GM23338 (cell line): ENCODE measurements at regions not wholly inside any gene's neighbourhood (a gene's known extent, or its start where the extent isn't known, plus 50 kb on each side); places are given as distances from the start of the nearest gene placed in this dataset.

ENCODE experiments used
- ATAC-seq: fragments of 200-7000 bp; cut with Tn5 transposase; 3 replicates; pipeline ENCODE4 v1.9.1; 2020
- DNase-seq: peaks from one replicate; pipeline ENCODE4 v3.0.0-alpha.2; 2015; ENCODE audit warnings: low spot score
- H2AFZ ChIP-seq: fragments of 200-600 bp; sonication (generic); 2 replicates; pipeline ENCODE4 v1.8.0; 2016; ENCODE audit warnings: antibody characterized with exemption, mild to moderate bottlenecking, moderate library complexity
- H3F3A ChIP-seq: fragments of 200-600 bp; sonication (generic); replicated peaks from 2 replicates; pipeline ENCODE4 v1.8.0; 2017; ENCODE audit warnings: antibody characterized with exemption, mixed run types, low read depth
- H3K27ac ChIP-seq: fragments of 200-600 bp; sonication (generic); 2 replicates; pipeline ENCODE4 v1.6.1; 2016; ENCODE audit warnings: low read depth
- H3K27me3 ChIP-seq: fragments of 200-600 bp; sonication (generic); 2 replicates; pipeline ENCODE4 v1.8.0; 2016; ENCODE audit warnings: mild to moderate bottlenecking, mixed run types, moderate library complexity; ENCODE audit not compliant: insufficient read depth
- H3K36me3 ChIP-seq: fragments of 200-600 bp; sonication (generic); 2 replicates; pipeline ENCODE4 v1.8.0; 2016; ENCODE audit warnings: mild to moderate bottlenecking; ENCODE audit not compliant: insufficient read depth
- H3K4me1 ChIP-seq: fragments of 200-600 bp; sonication (generic); 2 replicates; pipeline ENCODE4 v1.8.0; 2016; ENCODE audit warnings: mild to moderate bottlenecking, moderate library complexity; ENCODE audit not compliant: insufficient read depth
- H3K4me2 ChIP-seq: fragments of 200-600 bp; sonication (generic); 2 replicates; pipeline ENCODE4 v1.7.1; 2017; ENCODE audit warnings: mixed run types
- H3K4me3 ChIP-seq: fragments of 200-600 bp; sonication (generic); 2 replicates; pipeline ENCODE4 v1.6.1; 2016; ENCODE audit warnings: mixed run types
- H3K79me2 ChIP-seq: fragments of 200-600 bp; sonication (generic); replicated peaks from 2 replicates; pipeline ENCODE4 v1.8.0; 2017; ENCODE audit warnings: mild to moderate bottlenecking; ENCODE audit not compliant: insufficient read depth
- H3K9me2 ChIP-seq: fragments of 200-600 bp; sonication (generic); 2 replicates; pipeline ENCODE4 v1.8.0; 2017; ENCODE audit not compliant: insufficient read depth
- H4K20me1 ChIP-seq: fragments of 200-600 bp; sonication (generic); replicated peaks from 2 replicates; pipeline ENCODE4 v1.8.0; 2017; ENCODE audit warnings: mild to moderate bottlenecking; ENCODE audit not compliant: insufficient read depth
- H3K27ac Mint-ChIP-seq: 2 replicates; pipeline ENCODE4 v1.8.0; 2020; ENCODE audit warnings: inconsistent platforms, mild to moderate bottlenecking, moderate library complexity, mixed read lengths
- H3K27me3 Mint-ChIP-seq: 3 replicates; pipeline ENCODE4 v1.8.0; 2022; ENCODE audit warnings: low read depth, mild to moderate bottlenecking, moderate library complexity, mixed read lengths, inconsistent platforms; ENCODE audit not compliant: insufficient read depth, poor library complexity
- H3K36me3 Mint-ChIP-seq: 3 replicates; pipeline ENCODE4 v1.8.0; 2021; ENCODE audit warnings: low read depth, mild to moderate bottlenecking, inconsistent platforms, moderate library complexity, mixed read lengths
- H3K4me1 Mint-ChIP-seq: 3 replicates; pipeline ENCODE4 v1.8.0; 2020; ENCODE audit warnings: mild to moderate bottlenecking, inconsistent platforms, mixed read lengths
- H3K4me3 Mint-ChIP-seq: 3 replicates; pipeline ENCODE4 v1.8.0; 2021; ENCODE audit warnings: moderate library complexity, mild to moderate bottlenecking, inconsistent platforms, mixed read lengths
- H3K9me3 Mint-ChIP-seq: 3 replicates; pipeline ENCODE4 v1.8.0; 2020; ENCODE audit warnings: moderate library complexity, mild to moderate bottlenecking, inconsistent platforms, mixed read lengths
- CREB1 ChIP-seq: fragments of 250-450 bp; sonication (Bioruptor Pico); IDR thresholded peaks from 2 replicates; pipeline ENCODE4 v1.5.0; 2020; ENCODE audit warnings: low read depth, mild to moderate bottlenecking, moderate library complexity
- EZH2 ChIP-seq: fragments of 200-600 bp; sonication (generic); IDR thresholded peaks from one replicate; pipeline ENCODE4 v1.8.0; 2017; ENCODE audit warnings: antibody characterized with exemption, mild to moderate bottlenecking, low read depth; ENCODE audit not compliant: unreplicated experiment
- EZH2phosphoT487 ChIP-seq: fragments of 200-600 bp; sonication (generic); IDR thresholded peaks from one replicate; pipeline ENCODE4 v1.8.1; 2018; ENCODE audit warnings: antibody characterized with exemption; ENCODE audit not compliant: unreplicated experiment
- JUNB ChIP-seq: IDR thresholded peaks from one replicate; pipeline ENCODE4 v1.6.1; 2016; ENCODE audit warnings: antibody characterized with exemption; ENCODE audit not compliant: unreplicated experiment
- NANOG ChIP-seq: IDR thresholded peaks from 2 replicates; pipeline ENCODE4 v1.6.1; 2016; ENCODE audit warnings: antibody characterized with exemption, borderline replicate concordance
- POLR2AphosphoS5 ChIP-seq: IDR thresholded peaks from 2 replicates; pipeline ENCODE4 v1.6.1; 2016; ENCODE audit warnings: antibody characterized with exemption, low read depth
- REST ChIP-seq: IDR thresholded peaks from one replicate; pipeline ENCODE4 v1.6.1; 2018; ENCODE audit warnings: antibody characterized with exemption; ENCODE audit not compliant: unreplicated experiment
- STAT1 ChIP-seq: IDR thresholded peaks from one replicate; pipeline ENCODE4 v1.6.1; 2016; ENCODE audit warnings: antibody characterized with exemption; ENCODE audit not compliant: unreplicated experiment
- ZNF331 ChIP-seq: fragments of 250-450 bp; sonication (Bioruptor Pico); IDR thresholded peaks from 2 replicates; pipeline ENCODE4 v1.5.0; 2020; ENCODE audit warnings: low read depth, mild to moderate bottlenecking, moderate library complexity
- ZNF462 ChIP-seq: fragments of 250-450 bp; sonication (Bioruptor Pico); IDR thresholded peaks from 2 replicates; pipeline ENCODE4 v1.5.0; 2020; ENCODE audit warnings: mild to moderate bottlenecking, moderate library complexity

- no peak overlapping the region for H3K27ac Mint-ChIP-seq
- TF ChIP-seq ZNF331 (CRISPR knock-in tag) (no peak), REST (no peak), EZH2 (no peak), POLR2AphosphoS5 (no peak), STAT1 (no peak), CREB1 (CRISPR knock-in tag) (no peak), NANOG (no peak)
- Histone ChIP-seq H3K4me1 (peaks cover 8% of the 10 kb centered on the region; the same call in 1 of the 2 replicates), H3K27ac (no peak overlapping the region), H3K9me2 (no peaks in the 10 kb centered on the region; the same call in 1 of the 2 replicates), H3K27me3 (no peaks in the 10 kb centered on the region), H3K4me3 (no peak overlapping the region), H2AFZ (no peak overlapping the region), H3F3A (no peaks in the 10 kb centered on the region), H3K79me2 (no peaks in the 10 kb centered on the region), H3K36me3 (no peaks in the 10 kb centered on the region; the same call in 1 of the 2 replicates), H3K4me2 (no peak overlapping the region; the same call in 1 of the 2 replicates), H4K20me1 (no peaks in the 10 kb centered on the region)
- DNase-seq: no peak
- peaks cover 1% of the 10 kb centered on the region for H3K27me3 Mint-ChIP-seq
- H3K4me3 Mint-ChIP-seq: no peak overlapping the region
- H3K9me3 Mint-ChIP-seq: peaks cover 3% of the 10 kb centered on the region; the same call in 1 of the 3 replicates
- H3K36me3 Mint-ChIP-seq: no peaks in the 10 kb centered on the region; the same call in 2 of the 3 replicates
- peaks cover 11% of the 10 kb centered on the region for H3K4me1 Mint-ChIP-seq
- no peak for ATAC-seq
Measured at GRCh38 chr20:60837173-60837770, 414.8 kb upstream of the CDH4 start.

GRCh38 chr20:60838297-60838696 lies 413.8 kb upstream of the CDH4 start:
- Mint-ChIP-seq H3K4me3 (no peak overlapping the region), H3K27ac (no peak overlapping the region), H3K9me3 (peaks cover 3% of the 10 kb centered on the region; the same call in 1 of the 3 replicates), H3K4me1 (peaks cover 12% of the 10 kb centered on the region), H3K36me3 (no peaks in the 10 kb centered on the region; the same call in 2 of the 3 replicates), H3K27me3 (peaks cover 3% of the 10 kb centered on the region)
- H3K9me2 ChIP-seq: no peaks in the 10 kb centered on the region; the same call in 1 of the 2 replicates
- H4K20me1 ChIP-seq: no peaks in the 10 kb centered on the region
- no peaks in the 10 kb centered on the region for H3K27me3 ChIP-seq
- peaks cover 8% of the 10 kb centered on the region; the same call in 1 of the 2 replicates for H3K4me1 ChIP-seq
- H3K79me2 ChIP-seq: no peaks in the 10 kb centered on the region
- H3K4me3 ChIP-seq: no peak overlapping the region
- no peak overlapping the region for H2AFZ ChIP-seq
- DNase-seq (no peak), ATAC-seq (no peak)
- no peaks in the 10 kb centered on the region; the same call in 1 of the 2 replicates for H3K36me3 ChIP-seq
- H3K4me2 ChIP-seq: no peak overlapping the region
- H3F3A ChIP-seq: no peaks in the 10 kb centered on the region
- H3K27ac ChIP-seq: no peak overlapping the region
- TF ChIP-seq ZNF462 (CRISPR knock-in tag): no peak
- TF ChIP-seq ZNF331 (CRISPR knock-in tag): no peak
- no peak for TF ChIP-seq NANOG
- no peak for TF ChIP-seq EZH2phosphoT487
- TF ChIP-seq CREB1 (CRISPR knock-in tag): no peak
- TF ChIP-seq STAT1: no peak
- no peak for TF ChIP-seq JUNB
